ENCODE measurements at regions not wholly inside any gene's neighbourhood (a gene's known extent, or its start where the extent isn't known, plus 50 kb on each side); places are given as distances from the start of the nearest gene placed in this dataset.

DNA sequence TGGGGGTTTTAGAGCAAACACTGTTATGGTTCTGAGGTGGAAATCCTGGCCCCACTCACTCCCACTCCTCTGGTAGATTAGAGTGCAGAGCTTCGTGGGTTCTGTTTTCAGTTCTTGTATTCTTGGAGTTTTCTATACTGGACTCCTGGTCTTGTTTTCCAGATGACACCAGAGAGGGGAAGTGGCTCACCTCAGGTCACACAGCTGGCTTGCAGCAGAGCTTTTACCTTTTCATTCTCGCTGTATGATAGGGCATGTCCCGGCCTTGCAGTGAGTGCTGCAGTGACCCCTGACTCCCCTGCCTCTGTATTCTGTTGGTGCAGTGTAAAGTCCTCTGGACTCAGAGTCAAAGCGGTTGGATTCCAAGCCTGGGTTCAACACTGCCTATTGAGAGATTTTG lies 148.9 kb upstream of the MEX3C start:
- Histone ChIP-seq H3K36me3 (replicated peaks in 1 of 2; ENCODE audit: control insufficient read depth in 1 of 2, insufficient read depth in 2 of 2, low read length in 1 of 2) (no peaks in the 10 kb centered on the region), H3F3A (replicated peaks; ENCODE audit: insufficient read depth) (no peaks in the 10 kb centered on the region), H3K4me1 (ENCODE audit: control insufficient read depth in 1 of 2, insufficient read depth in 2 of 2, low read depth in 1 of 2, low read length in 1 of 2) (peaks cover 2 to 4% of the 10 kb centered on the region in 2 experiments; a peak in 1 of 4 replicates), H3K27me3 (ENCODE audit: insufficient read depth) (no peaks in the 10 kb centered on the region), H2AFZ (ENCODE audit: low read depth) (no peak overlapping the region), H3K4me2 (no peak overlapping the region), H4K20me1 (ENCODE audit: insufficient read depth) (no peaks in the 10 kb centered on the region), H3K9me3 (no peaks in the 10 kb centered on the region), H3K9me2 (no peaks in the 10 kb centered on the region), H3K79me2 (ENCODE audit: insufficient read depth) (no peaks in the 10 kb centered on the region), H3K4me3 (ENCODE audit: low read depth in 2 of 2, low read length in 1 of 2) (no peak overlapping the region), H3K9ac (no peak overlapping the region), H3K27ac (ENCODE audit: low read depth in 2 of 2, low read length in 1 of 2) (no peak overlapping the region)
- TF ChIP-seq TEAD4 (IDR thresholded peaks at IDR 0.05; ENCODE audit: borderline replicate concordance, insufficient read depth) = no peak
- TF ChIP-seq, protein P1, sequence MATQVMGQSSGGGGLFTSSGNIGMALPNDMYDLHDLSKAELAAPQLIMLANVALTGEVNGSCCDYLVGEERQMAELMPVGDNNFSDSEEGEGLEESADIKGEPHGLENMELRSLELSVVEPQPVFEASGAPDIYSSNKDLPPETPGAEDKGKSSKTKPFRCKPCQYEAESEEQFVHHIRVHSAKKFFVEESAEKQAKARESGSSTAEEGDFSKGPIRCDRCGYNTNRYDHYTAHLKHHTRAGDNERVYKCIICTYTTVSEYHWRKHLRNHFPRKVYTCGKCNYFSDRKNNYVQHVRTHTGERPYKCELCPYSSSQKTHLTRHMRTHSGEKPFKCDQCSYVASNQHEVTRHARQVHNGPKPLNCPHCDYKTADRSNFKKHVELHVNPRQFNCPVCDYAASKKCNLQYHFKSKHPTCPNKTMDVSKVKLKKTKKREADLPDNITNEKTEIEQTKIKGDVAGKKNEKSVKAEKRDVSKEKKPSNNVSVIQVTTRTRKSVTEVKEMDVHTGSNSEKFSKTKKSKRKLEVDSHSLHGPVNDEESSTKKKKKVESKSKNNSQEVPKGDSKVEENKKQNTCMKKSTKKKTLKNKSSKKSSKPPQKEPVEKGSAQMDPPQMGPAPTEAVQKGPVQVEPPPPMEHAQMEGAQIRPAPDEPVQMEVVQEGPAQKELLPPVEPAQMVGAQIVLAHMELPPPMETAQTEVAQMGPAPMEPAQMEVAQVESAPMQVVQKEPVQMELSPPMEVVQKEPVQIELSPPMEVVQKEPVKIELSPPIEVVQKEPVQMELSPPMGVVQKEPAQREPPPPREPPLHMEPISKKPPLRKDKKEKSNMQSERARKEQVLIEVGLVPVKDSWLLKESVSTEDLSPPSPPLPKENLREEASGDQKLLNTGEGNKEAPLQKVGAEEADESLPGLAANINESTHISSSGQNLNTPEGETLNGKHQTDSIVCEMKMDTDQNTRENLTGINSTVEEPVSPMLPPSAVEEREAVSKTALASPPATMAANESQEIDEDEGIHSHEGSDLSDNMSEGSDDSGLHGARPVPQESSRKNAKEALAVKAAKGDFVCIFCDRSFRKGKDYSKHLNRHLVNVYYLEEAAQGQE (IDR thresholded peaks at IDR 0.05; ENCODE audit: low read depth, low read length) = no peak
- TF ChIP-seq, protein P2, sequence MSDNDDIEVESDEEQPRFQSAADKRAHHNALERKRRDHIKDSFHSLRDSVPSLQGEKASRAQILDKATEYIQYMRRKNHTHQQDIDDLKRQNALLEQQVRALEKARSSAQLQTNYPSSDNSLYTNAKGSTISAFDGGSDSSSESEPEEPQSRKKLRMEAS (IDR thresholded peaks at IDR 0.05; ENCODE audit: low read depth) = no peak
- no peak for TF ChIP-seq POLR2AphosphoS5 (IDR thresholded peaks at IDR 0.05; ENCODE audit: low read depth, low read length)
- TF ChIP-seq FOXJ3 (CRISPR knock-in tag; IDR thresholded peaks at IDR 0.05) = no peak
- TF ChIP-seq RAD21 (IDR thresholded peaks at IDR 0.05; ENCODE audit: low read length) = no peak
- no peak for TF ChIP-seq RFX5 (IDR thresholded peaks at IDR 0.05; ENCODE audit: low read length)
- TF ChIP-seq MXI1 (IDR thresholded peaks at IDR 0.05; ENCODE audit: low read depth, low read length) = no peak
- TF ChIP-seq GATA2 (CRISPR knock-in tag; IDR thresholded peaks at IDR 0.05) = no peak
- TF ChIP-seq, protein P3, sequence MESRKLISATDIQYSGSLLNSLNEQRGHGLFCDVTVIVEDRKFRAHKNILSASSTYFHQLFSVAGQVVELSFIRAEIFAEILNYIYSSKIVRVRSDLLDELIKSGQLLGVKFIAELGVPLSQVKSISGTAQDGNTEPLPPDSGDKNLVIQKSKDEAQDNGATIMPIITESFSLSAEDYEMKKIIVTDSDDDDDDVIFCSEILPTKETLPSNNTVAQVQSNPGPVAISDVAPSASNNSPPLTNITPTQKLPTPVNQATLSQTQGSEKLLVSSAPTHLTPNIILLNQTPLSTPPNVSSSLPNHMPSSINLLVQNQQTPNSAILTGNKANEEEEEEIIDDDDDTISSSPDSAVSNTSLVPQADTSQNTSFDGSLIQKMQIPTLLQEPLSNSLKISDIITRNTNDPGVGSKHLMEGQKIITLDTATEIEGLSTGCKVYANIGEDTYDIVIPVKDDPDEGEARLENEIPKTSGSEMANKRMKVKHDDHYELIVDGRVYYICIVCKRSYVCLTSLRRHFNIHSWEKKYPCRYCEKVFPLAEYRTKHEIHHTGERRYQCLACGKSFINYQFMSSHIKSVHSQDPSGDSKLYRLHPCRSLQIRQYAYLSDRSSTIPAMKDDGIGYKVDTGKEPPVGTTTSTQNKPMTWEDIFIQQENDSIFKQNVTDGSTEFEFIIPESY (IDR thresholded peaks at IDR 0.05; ENCODE audit: borderline replicate concordance, low read depth) = no peak
- TF ChIP-seq GABPA (IDR thresholded peaks at IDR 0.05; ENCODE audit: low read depth) = no peak
- TF ChIP-seq, protein P4, sequence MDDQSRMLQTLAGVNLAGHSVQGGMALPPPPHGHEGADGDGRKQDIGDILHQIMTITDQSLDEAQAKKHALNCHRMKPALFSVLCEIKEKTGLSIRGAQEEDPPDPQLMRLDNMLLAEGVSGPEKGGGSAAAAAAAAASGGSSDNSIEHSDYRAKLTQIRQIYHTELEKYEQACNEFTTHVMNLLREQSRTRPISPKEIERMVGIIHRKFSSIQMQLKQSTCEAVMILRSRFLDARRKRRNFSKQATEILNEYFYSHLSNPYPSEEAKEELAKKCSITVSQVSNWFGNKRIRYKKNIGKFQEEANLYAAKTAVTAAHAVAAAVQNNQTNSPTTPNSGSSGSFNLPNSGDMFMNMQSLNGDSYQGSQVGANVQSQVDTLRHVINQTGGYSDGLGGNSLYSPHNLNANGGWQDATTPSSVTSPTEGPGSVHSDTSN (IDR thresholded peaks at IDR 0.05) = no peak
- no peak for TF ChIP-seq NFIC (IDR thresholded peaks at IDR 0.05; ENCODE audit: borderline replicate concordance)
- TF ChIP-seq CHD2 (IDR thresholded peaks at IDR 0.05; ENCODE audit: low read length, partially characterized antibody) = no peak
- TF ChIP-seq, protein P5, sequence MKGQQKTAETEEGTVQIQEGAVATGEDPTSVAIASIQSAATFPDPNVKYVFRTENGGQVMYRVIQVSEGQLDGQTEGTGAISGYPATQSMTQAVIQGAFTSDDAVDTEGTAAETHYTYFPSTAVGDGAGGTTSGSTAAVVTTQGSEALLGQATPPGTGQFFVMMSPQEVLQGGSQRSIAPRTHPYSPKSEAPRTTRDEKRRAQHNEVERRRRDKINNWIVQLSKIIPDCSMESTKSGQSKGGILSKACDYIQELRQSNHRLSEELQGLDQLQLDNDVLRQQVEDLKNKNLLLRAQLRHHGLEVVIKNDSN (IDR thresholded peaks at IDR 0.05; ENCODE audit: borderline replicate concordance, low read depth) = no peak
- no peak for TF ChIP-seq JUND (IDR thresholded peaks at IDR 0.05)
- TF ChIP-seq EZH2phosphoT487 (IDR thresholded peaks at IDR 0.05; ENCODE audit: borderline replicate concordance, low read depth) = no peak
- TF ChIP-seq NRF1 (IDR thresholded peaks at IDR 0.05; ENCODE audit: low read depth, low read length) = no peak
- TF ChIP-seq FOXM1 (IDR thresholded peaks at IDR 0.05; ENCODE audit: low read depth) = no peak
- ChIA-PET CTCF (no interaction called here), POLR2A (no interaction called here)
- no peak for DNase-seq
- WGBS (ENCODE audit: low lambda C conversion rate) = 37% methylated on average over 4 of the region's 4 CpGs

All from SK-N-SH (cell line).